AG10803 (cell line): ENCODE measurements at regions not wholly inside any gene's neighbourhood (a gene's known extent, or its start where the extent isn't known, plus 50 kb on each side); places are given as distances from the start of the nearest gene placed in this dataset.

Experiments
- DNase-seq: peaks from one replicate; pipeline ENCODE4 v3.0.0; 2010; ENCODE audit warnings: low read depth
- H3K4me3 ChIP-seq: 2 replicates; pipeline ENCODE4 v1.5.1; 2011; ENCODE audit warnings: mild to moderate bottlenecking, low read length, control low read depth
- CTCF ChIP-seq: conservative IDR thresholded peaks from 2 replicates; pipeline ENCODE4 v1.5.1; 2011; ENCODE audit warnings: mild to moderate bottlenecking, low read length, control low read depth, inconsistent platforms

GRCh38 chr10:31103112-31103511 is 71.4 kb upstream of the ZNF438 start:
- H3K4me3 ChIP-seq, result no peak overlapping the region
- DNase-seq, result no peak
- no peak for TF ChIP-seq CTCF

DNA sequence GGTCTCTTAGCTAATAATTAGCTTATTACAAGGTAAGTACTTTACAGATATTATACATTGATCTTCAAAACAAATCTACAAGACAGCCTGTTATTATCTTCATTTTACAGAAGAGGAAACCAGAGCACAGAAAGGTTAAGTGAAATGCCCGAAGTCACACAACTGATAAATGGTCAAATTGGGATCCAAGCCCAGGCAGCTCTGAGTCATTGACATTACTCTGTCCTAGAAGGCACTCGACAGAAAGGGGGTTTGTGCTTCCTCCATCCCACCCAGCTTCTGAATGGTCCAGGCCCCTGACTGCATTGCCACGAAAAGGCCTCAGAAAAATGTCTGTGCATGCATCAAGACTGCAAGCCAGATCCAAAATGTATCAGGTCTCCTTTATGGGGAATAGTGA is 81.3 kb upstream of the ZNF438 start:
- no peak for DNase-seq
- TF ChIP-seq CTCF, result no peak
- no peak overlapping the region for H3K4me3 ChIP-seq

DNA sequence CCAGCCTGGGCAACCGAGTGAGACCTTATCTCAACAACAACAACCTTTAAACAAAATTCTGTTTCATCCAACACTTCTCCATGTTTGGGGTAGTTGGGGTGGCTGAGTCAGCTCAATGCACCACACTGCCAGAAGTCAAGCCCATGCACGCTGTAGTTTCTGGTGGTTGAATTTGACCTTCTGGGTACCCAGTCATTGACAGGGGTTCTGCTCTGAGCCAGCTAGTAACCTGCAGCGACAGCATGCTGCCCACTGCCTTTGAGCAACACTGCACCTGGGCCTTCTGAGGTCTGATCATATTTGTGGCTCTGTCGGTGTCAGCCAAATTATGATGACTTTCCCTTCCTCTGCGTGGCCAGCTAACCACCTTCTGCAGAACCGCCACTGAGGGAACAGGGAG is 84.6 kb upstream of the ZNF438 start:
- no peak for DNase-seq
- no peak overlapping the region for H3K4me3 ChIP-seq
- TF ChIP-seq CTCF, result no peak

DNA sequence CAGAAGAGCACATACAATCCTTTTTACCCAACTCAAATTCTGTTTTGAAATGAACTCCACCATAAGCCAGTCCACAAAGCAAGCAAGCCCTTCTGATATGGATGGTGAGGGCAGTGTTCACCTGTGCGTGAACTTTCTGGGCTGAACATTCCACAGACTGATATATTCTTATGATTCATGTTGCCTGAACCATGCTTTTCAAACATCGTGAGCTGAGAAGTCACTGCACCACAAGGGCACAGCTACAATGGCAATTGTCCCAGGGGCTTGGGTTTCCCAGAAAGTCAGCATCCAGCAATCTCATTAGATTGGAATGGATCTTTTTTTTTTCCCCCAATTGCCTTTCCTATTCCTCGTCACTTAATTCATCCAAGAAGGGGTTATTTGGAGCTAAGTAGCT is 86.9 kb upstream of the ZNF438 start:
- no peak for TF ChIP-seq CTCF
- H3K4me3 ChIP-seq, result no peak overlapping the region
- peak; percentile 79 for DNase-seq

DNA sequence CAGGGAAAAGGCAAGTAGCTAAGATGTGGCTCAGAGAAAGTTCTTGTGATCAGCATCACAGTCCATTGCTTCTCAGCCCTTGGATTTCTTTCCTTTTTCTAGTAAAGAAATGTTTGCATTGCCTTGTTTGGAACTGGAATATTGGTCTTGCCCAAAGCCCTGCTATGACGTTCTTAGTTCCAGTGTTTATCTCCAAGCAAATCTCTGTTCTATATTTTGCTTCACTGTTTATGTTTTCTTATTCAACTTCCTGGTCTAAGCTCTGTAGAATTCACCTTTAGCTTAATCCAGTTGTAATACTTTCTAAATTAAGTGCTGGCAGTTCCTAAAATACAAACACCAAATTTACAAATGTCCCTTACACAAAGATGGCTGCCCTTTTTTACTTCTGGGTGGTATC is 88.7 kb upstream of the ZNF438 start:
- TF ChIP-seq CTCF, result no peak
- no peak for DNase-seq
- H3K4me3 ChIP-seq, result no peak overlapping the region

- DNase-seq, result peak; percentile 87
- TF ChIP-seq CTCF, result no peak
- no peak overlapping the region for H3K4me3 ChIP-seq
Measured at GRCh38 chr10:31120961-31121685, 89.5 kb upstream of the ZNF438 start.

DNA sequence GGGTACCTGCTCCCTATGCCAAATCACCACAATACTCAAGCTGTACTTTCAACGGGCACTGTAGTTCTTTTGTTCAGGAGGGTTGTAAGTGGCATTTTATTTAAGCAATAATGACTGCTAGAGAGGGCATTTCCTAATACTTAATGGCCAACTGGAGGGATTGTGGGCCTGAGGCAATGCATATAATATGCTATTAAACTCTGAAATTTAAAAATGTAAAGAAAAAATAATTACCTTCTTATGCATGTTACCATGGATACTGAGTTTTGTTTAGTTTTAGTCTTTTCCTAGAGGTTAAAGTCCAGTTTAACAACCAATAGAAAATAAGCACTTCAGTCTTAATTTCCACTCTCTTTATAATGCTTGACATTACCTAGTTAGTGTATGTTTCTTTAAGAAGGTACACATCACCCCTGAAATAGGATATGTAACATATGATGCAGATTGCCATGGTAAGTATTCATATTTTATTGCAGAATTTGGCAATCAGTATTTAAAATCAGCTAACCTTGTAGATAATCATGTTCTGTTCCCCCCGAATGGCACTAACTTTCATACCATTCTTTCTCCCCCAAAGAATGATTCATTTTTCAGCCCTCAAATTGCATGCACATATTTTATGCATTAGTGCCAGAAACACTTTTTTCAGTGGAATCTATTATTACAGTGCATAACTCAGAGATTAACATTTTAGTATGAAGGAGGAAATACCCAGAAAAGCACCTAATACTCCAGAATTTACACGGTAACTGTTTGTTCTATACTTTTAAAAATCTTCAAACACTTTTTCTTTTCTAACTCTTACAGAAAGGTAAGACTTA is 90.3 kb upstream of the ZNF438 start:
- peak; percentile 68 for DNase-seq
- H3K4me3 ChIP-seq, result no peak overlapping the region
- TF ChIP-seq CTCF, result no peak
